Middle frontal gyrus (tissue), 1 donor: ENCODE measurements at regions not wholly inside any gene's neighbourhood (a gene's known extent, or its start where the extent isn't known, plus 50 kb on each side); places are given as distances from the start of the nearest gene placed in this dataset.

Experiments
- DNase-seq: peaks from one replicate; pipeline ENCODE4 v3.0.0-alpha.2; 2015; ENCODE audit warnings: low spot score; ENCODE audit errors: extremely low spot score

GRCh38 chr2:150557020-150557600, 69.6 kb upstream of the RND3 start:
- no peak for DNase-seq

- no peak for DNase-seq
Measured at GRCh38 chr2:150555611-150556356, 68.3 kb upstream of the RND3 start.

- DNase-seq = no peak
Measured at GRCh38 chr2:150554046-150554445, 66.6 kb upstream of the RND3 start.

GRCh38 chr2:150552041-150552820, 64.8 kb upstream of the RND3 start:
- peak; percentile 5 for DNase-seq

GRCh38 chr2:150549381-150549780, 61.9 kb upstream of the RND3 start:
- DNase-seq = no peak

GRCh38 chr2:150548527-150548926, 61.1 kb upstream of the RND3 start:
- DNase-seq = no peak

GRCh38 chr2:150545916-150546315, 58.4 kb upstream of the RND3 start:
- no peak for DNase-seq

GRCh38 chr2:150544731-150545130, 57.3 kb upstream of the RND3 start:
- DNase-seq = no peak

- DNase-seq = no peak
Measured at GRCh38 chr2:150542692-150543091, 55.2 kb upstream of the RND3 start.

GRCh38 chr2:150542172-150542571, 54.7 kb upstream of the RND3 start:
- no peak for DNase-seq

- no peak for DNase-seq
Measured at GRCh38 chr2:150538651-150539201, 51.3 kb upstream of the RND3 start.
